ENCODE measurements at regions not wholly inside any gene's neighbourhood (a gene's known extent, or its start where the extent isn't known, plus 50 kb on each side); places are given as distances from the start of the nearest gene placed in this dataset.

- TF ChIP-seq CTCF (IDR thresholded peaks at IDR 0.05) (no peak), POLR2A (IDR thresholded peaks at IDR 0.05) (no peak)
Observed at GRCh38 chr4:24186466-24186865, 296.6 kb upstream of the PPARGC1A start.
